Stimulated activated memory B cell treated with anti-CD40 and anti-IgM and Interleukin-4, amounts not matched to agents 10 μg/mL and 1 μg/mL and 100 μg/mL, for 72 hours (primary cell): ENCODE measurements at regions not wholly inside any gene's neighbourhood (a gene's known extent, or its start where the extent isn't known, plus 50 kb on each side); places are given as distances from the start of the nearest gene placed in this dataset.

Source experiments
- ATAC-seq: fragments of 150-1000 bp; cut with Tn5 transposase; 2 replicates; pipeline ENCODE4 v1.10.0; 2021
- H3K27ac Mint-ChIP-seq: one replicate; pipeline ENCODE4 v1.8.0; 2022; ENCODE audit warnings: mild to moderate bottlenecking, mixed read lengths
- H3K27me3 Mint-ChIP-seq: one replicate; pipeline ENCODE4 v1.8.0; 2022; ENCODE audit warnings: mixed read lengths
- H3K36me3 Mint-ChIP-seq: one replicate; pipeline ENCODE4 v1.8.0; 2022; ENCODE audit warnings: mixed read lengths
- H3K4me1 Mint-ChIP-seq: one replicate; pipeline ENCODE4 v1.8.0; 2022; ENCODE audit warnings: mixed read lengths
- H3K4me3 Mint-ChIP-seq: one replicate; pipeline ENCODE4 v1.8.0; 2022; ENCODE audit warnings: mild to moderate bottlenecking, moderate library complexity, mixed read lengths
- H3K9me3 Mint-ChIP-seq: one replicate; pipeline ENCODE4 v1.8.0; 2022; ENCODE audit warnings: mixed read lengths

- Mint-ChIP-seq H3K27ac (no peak overlapping the region), H3K4me1 (no peaks in the 10 kb centered on the region), H3K4me3 (no peak overlapping the region), H3K36me3 (no peaks in the 10 kb centered on the region), H3K9me3 (peaks cover 11% of the 10 kb centered on the region), H3K27me3 (no peaks in the 10 kb centered on the region)
- ATAC-seq: no peak
These were observed 410.4 kb upstream of the NOVA1 start for GRCh38 chr14:27008187-27008586.

GRCh38 chr14:27012641-27013040 is 414.8 kb upstream of the NOVA1 start:
- Mint-ChIP-seq H3K9me3 (peaks cover 11% of the 10 kb centered on the region), H3K36me3 (no peaks in the 10 kb centered on the region), H3K27ac (no peak overlapping the region), H3K4me3 (no peak overlapping the region), H3K27me3 (no peaks in the 10 kb centered on the region), H3K4me1 (no peaks in the 10 kb centered on the region)
- no peak for ATAC-seq

GRCh38 chr14:27013678-27014077 is 415.8 kb upstream of the NOVA1 start:
- no peak for ATAC-seq
- Mint-ChIP-seq H3K9me3 (peaks cover 8% of the 10 kb centered on the region), H3K4me3 (no peak overlapping the region), H3K27me3 (no peaks in the 10 kb centered on the region), H3K4me1 (no peaks in the 10 kb centered on the region), H3K27ac (no peak overlapping the region), H3K36me3 (no peaks in the 10 kb centered on the region)

- Mint-ChIP-seq H3K27ac (no peak overlapping the region), H3K36me3 (no peaks in the 10 kb centered on the region)
- ATAC-seq: no peak
These were observed 417.2 kb upstream of the NOVA1 start for GRCh38 chr14:27015065-27015464.

GRCh38 chr14:27025648-27026047 is 427.8 kb upstream of the NOVA1 start:
- peaks cover 3% of the 10 kb centered on the region for H3K9me3 Mint-ChIP-seq
- H3K36me3 Mint-ChIP-seq: no peaks in the 10 kb centered on the region
- H3K4me1 Mint-ChIP-seq: no peaks in the 10 kb centered on the region
- H3K27ac Mint-ChIP-seq: no peak overlapping the region
- ATAC-seq: no peak
- no peaks in the 10 kb centered on the region for H3K27me3 Mint-ChIP-seq
- H3K4me3 Mint-ChIP-seq: no peak overlapping the region

More at GRCh38 chr14:27015065-27015464, 417.2 kb upstream of the NOVA1 start:
- no peaks in the 10 kb centered on the region for H3K27me3 Mint-ChIP-seq
- H3K9me3 Mint-ChIP-seq: peaks cover 2% of the 10 kb centered on the region
- no peaks in the 10 kb centered on the region for H3K4me1 Mint-ChIP-seq
- no peak overlapping the region for H3K4me3 Mint-ChIP-seq

GRCh38 chr14:27026097-27026496 is 428.3 kb upstream of the NOVA1 start:
- no peaks in the 10 kb centered on the region for H3K27me3 Mint-ChIP-seq
- H3K27ac Mint-ChIP-seq: no peak overlapping the region
- no peaks in the 10 kb centered on the region for H3K36me3 Mint-ChIP-seq
- H3K9me3 Mint-ChIP-seq: peaks cover 4% of the 10 kb centered on the region
- H3K4me1 Mint-ChIP-seq: no peaks in the 10 kb centered on the region
- ATAC-seq: no peak
- no peak overlapping the region for H3K4me3 Mint-ChIP-seq

GRCh38 chr14:27040552-27040951 is 442.7 kb upstream of the NOVA1 start:
- ATAC-seq: no peak
- Mint-ChIP-seq H3K4me1 (no peaks in the 10 kb centered on the region), H3K27me3 (no peaks in the 10 kb centered on the region), H3K4me3 (no peak overlapping the region), H3K36me3 (no peaks in the 10 kb centered on the region), H3K27ac (no peak overlapping the region), H3K9me3 (peaks cover 5% of the 10 kb centered on the region)

- Mint-ChIP-seq H3K27me3 (no peaks in the 10 kb centered on the region), H3K4me3 (no peak overlapping the region), H3K4me1 (no peaks in the 10 kb centered on the region), H3K27ac (no peak overlapping the region), H3K36me3 (no peaks in the 10 kb centered on the region), H3K9me3 (peaks cover 14% of the 10 kb centered on the region)
- ATAC-seq: no peak
These were observed 451.9 kb upstream of the NOVA1 start for GRCh38 chr14:27049701-27050100.

- ATAC-seq: no peak
These were observed 452.4 kb upstream of the NOVA1 start for GRCh38 chr14:27050208-27050607.

GRCh38 chr14:27056586-27056985 is 458.8 kb upstream of the NOVA1 start:
- H3K4me1 Mint-ChIP-seq: no peaks in the 10 kb centered on the region
- H3K27ac Mint-ChIP-seq: no peak overlapping the region
- H3K9me3 Mint-ChIP-seq: peaks cover 11% of the 10 kb centered on the region
- ATAC-seq: no peak
- H3K27me3 Mint-ChIP-seq: no peaks in the 10 kb centered on the region
- no peak overlapping the region for H3K4me3 Mint-ChIP-seq
- no peaks in the 10 kb centered on the region for H3K36me3 Mint-ChIP-seq

More at GRCh38 chr14:27050208-27050607, 452.4 kb upstream of the NOVA1 start:
- Mint-ChIP-seq H3K27me3 (no peaks in the 10 kb centered on the region), H3K4me1 (no peaks in the 10 kb centered on the region), H3K9me3 (peaks cover 14% of the 10 kb centered on the region), H3K36me3 (no peaks in the 10 kb centered on the region), H3K4me3 (no peak overlapping the region), H3K27ac (no peak overlapping the region)

- H3K36me3 Mint-ChIP-seq: no peaks in the 10 kb centered on the region
- ATAC-seq: no peak
- no peak overlapping the region for H3K4me3 Mint-ChIP-seq
- no peaks in the 10 kb centered on the region for H3K27me3 Mint-ChIP-seq
- H3K27ac Mint-ChIP-seq: no peak overlapping the region
- no peaks in the 10 kb centered on the region for H3K4me1 Mint-ChIP-seq
- H3K9me3 Mint-ChIP-seq: peaks cover 4% of the 10 kb centered on the region
These were observed 463.5 kb upstream of the NOVA1 start for GRCh38 chr14:27061299-27061698.

- Mint-ChIP-seq H3K4me1 (no peaks in the 10 kb centered on the region), H3K9me3 (peaks cover 4% of the 10 kb centered on the region), H3K36me3 (no peaks in the 10 kb centered on the region), H3K27ac (no peak overlapping the region), H3K4me3 (no peak overlapping the region), H3K27me3 (no peaks in the 10 kb centered on the region)
- no peak for ATAC-seq
These were observed 466.1 kb upstream of the NOVA1 start for GRCh38 chr14:27063959-27064358.

GRCh38 chr14:27065886-27066285 is 468.1 kb upstream of the NOVA1 start:
- Mint-ChIP-seq H3K27ac (no peak overlapping the region), H3K9me3 (peaks cover 7% of the 10 kb centered on the region), H3K4me1 (no peaks in the 10 kb centered on the region), H3K4me3 (no peak overlapping the region), H3K36me3 (no peaks in the 10 kb centered on the region), H3K27me3 (no peaks in the 10 kb centered on the region)
- no peak for ATAC-seq

GRCh38 chr14:27067961-27068360 is 470.1 kb upstream of the NOVA1 start:
- no peaks in the 10 kb centered on the region for H3K36me3 Mint-ChIP-seq
- no peak for ATAC-seq
- no peak overlapping the region for H3K4me3 Mint-ChIP-seq
- H3K27me3 Mint-ChIP-seq: no peaks in the 10 kb centered on the region
- H3K9me3 Mint-ChIP-seq: peaks cover 7% of the 10 kb centered on the region
- H3K4me1 Mint-ChIP-seq: no peaks in the 10 kb centered on the region
- no peak overlapping the region for H3K27ac Mint-ChIP-seq

- no peaks in the 10 kb centered on the region for H3K36me3 Mint-ChIP-seq
- H3K4me1 Mint-ChIP-seq: no peaks in the 10 kb centered on the region
- H3K4me3 Mint-ChIP-seq: no peak overlapping the region
- H3K9me3 Mint-ChIP-seq: peaks cover 9% of the 10 kb centered on the region
- H3K27me3 Mint-ChIP-seq: no peaks in the 10 kb centered on the region
- ATAC-seq: no peak
- H3K27ac Mint-ChIP-seq: no peak overlapping the region
These were observed 474.8 kb upstream of the NOVA1 start for GRCh38 chr14:27072589-27072988.

GRCh38 chr14:27075503-27075902 is 477.7 kb upstream of the NOVA1 start:
- no peak overlapping the region for H3K27ac Mint-ChIP-seq
- no peaks in the 10 kb centered on the region for H3K4me1 Mint-ChIP-seq
- H3K4me3 Mint-ChIP-seq: no peak overlapping the region
- H3K9me3 Mint-ChIP-seq: peaks cover 15% of the 10 kb centered on the region
- no peaks in the 10 kb centered on the region for H3K36me3 Mint-ChIP-seq
- no peaks in the 10 kb centered on the region for H3K27me3 Mint-ChIP-seq
- no peak for ATAC-seq

GRCh38 chr14:27077214-27077613 is 479.4 kb upstream of the NOVA1 start:
- no peak for ATAC-seq
- H3K36me3 Mint-ChIP-seq: no peaks in the 10 kb centered on the region
- no peaks in the 10 kb centered on the region for H3K27me3 Mint-ChIP-seq
- H3K4me1 Mint-ChIP-seq: no peaks in the 10 kb centered on the region
- peaks cover 12% of the 10 kb centered on the region for H3K9me3 Mint-ChIP-seq
- no peak overlapping the region for H3K27ac Mint-ChIP-seq
- no peak overlapping the region for H3K4me3 Mint-ChIP-seq
